NCI-H2107 treated with DMSO at 0.1 percent for 48 hours (cell line): ENCODE measurements at regions not wholly inside any gene's neighbourhood (a gene's known extent, or its start where the extent isn't known, plus 50 kb on each side); places are given as distances from the start of the nearest gene placed in this dataset.
"Not testable (repeated sequence)": the region's sequence is repeated elsewhere in the genome, so short reads cannot be mapped to it uniquely, and the experiment has no call there.

ENCODE experiments used
- DNase-seq: peaks from one replicate; lab custom pipeline; 2025; ENCODE audit not compliant: unreplicated experiment; lab: John Stamatoyannopoulos, UW

GRCh38 chr22:22371031-22371541, 126.5 kb downstream of the VPREB1 start:
- DNase-seq, result no peak

GRCh38 chr22:22372086-22372485, 127.5 kb downstream of the VPREB1 start:
- no peak for DNase-seq

- no peak for DNase-seq
Observed at GRCh38 chr22:22374163-22374562, 129.6 kb downstream of the VPREB1 start.

GRCh38 chr22:22374579-22374978, 130.0 kb downstream of the VPREB1 start:
- DNase-seq, result no peak

GRCh38 chr22:22375576-22376351, 131.2 kb downstream of the VPREB1 start:
- DNase-seq, result no peak

GRCh38 chr22:22376352-22376706, 131.7 kb downstream of the VPREB1 start:
- no peak for DNase-seq

GRCh38 chr22:22376884-22377283, 131.7 kb downstream of the ZNF280B start:
- DNase-seq, result not testable (repeated sequence)

- no peak for DNase-seq
Observed at GRCh38 chr22:22377335-22377734, 131.2 kb downstream of the ZNF280B start.

GRCh38 chr22:22378446-22379415, 129.8 kb downstream of the ZNF280B start:
- DNase-seq, result no peak

GRCh38 chr22:22380098-22381030, 128.2 kb downstream of the ZNF280B start:
- DNase-seq, result no peak

GRCh38 chr22:22381292-22381691, 127.2 kb downstream of the ZNF280B start:
- not testable (repeated sequence) for DNase-seq

GRCh38 chr22:22384267-22384666, 124.3 kb downstream of the ZNF280B start:
- no peak for DNase-seq

GRCh38 chr22:22384668-22385244, 123.8 kb downstream of the ZNF280B start:
- no peak for DNase-seq

- no peak for DNase-seq
Observed at GRCh38 chr22:22386602-22387385, 121.7 kb downstream of the ZNF280B start.

- no peak for DNase-seq
Observed at GRCh38 chr22:22387386-22387736, 121.2 kb downstream of the ZNF280B start.

GRCh38 chr22:22388090-22388489, 120.5 kb downstream of the ZNF280B start:
- no peak for DNase-seq

GRCh38 chr22:22388494-22388893, 120.0 kb downstream of the ZNF280B start:
- DNase-seq, result no peak

- no peak for DNase-seq
Observed at GRCh38 chr22:22389467-22389866, 119.1 kb downstream of the ZNF280B start.

GRCh38 chr22:22390989-22391388, 117.6 kb downstream of the ZNF280B start:
- no peak for DNase-seq

GRCh38 chr22:22391543-22391942, 117.0 kb downstream of the ZNF280B start:
- DNase-seq, result no peak
